ENCODE measurements at regions not wholly inside any gene's neighbourhood (a gene's known extent, or its start where the extent isn't known, plus 50 kb on each side); places are given as distances from the start of the nearest gene placed in this dataset.
A peak's percentile ranks its signal among the peaks of the same experiment; 100 is the strongest.

- no peak overlapping the region for H3K4me3 ChIP-seq (ENCODE audit: low read depth, low read length)
- TF ChIP-seq POLR2A (IDR thresholded peaks at IDR 0.05; ENCODE audit: extremely low read depth, insufficient read length) (no peak), CTCF (IDR thresholded peaks at IDR 0.05; ENCODE audit: low read depth, low read length) (no peak), MAX (IDR thresholded peaks at IDR 0.05; ENCODE audit: low read depth, low read length) (no peak), MYC (IDR thresholded peaks at IDR 0.05; ENCODE audit: low read depth, low read length) (no peak)
- peak; percentile 4 for DNase-seq (ENCODE audit: low read depth)
These were observed 192.3 kb downstream of the IGSF11 start for GRCh38 chr3:118842147-118842863.

GRCh38 chr3:118846176-118846575, 188.5 kb downstream of the IGSF11 start:
- H3K4me3 ChIP-seq (ENCODE audit: low read depth, low read length) = no peak overlapping the region
- TF ChIP-seq MAX (IDR thresholded peaks at IDR 0.05; ENCODE audit: low read depth, low read length) = no peak
- TF ChIP-seq POLR2A (IDR thresholded peaks at IDR 0.05; ENCODE audit: extremely low read depth, insufficient read length) = no peak
- no peak for TF ChIP-seq MYC (IDR thresholded peaks at IDR 0.05; ENCODE audit: low read depth, low read length)
- TF ChIP-seq CTCF (IDR thresholded peaks at IDR 0.05; ENCODE audit: low read depth, low read length) = no peak
- no peak for DNase-seq (ENCODE audit: low read depth)
